GM21515 (cell line): ENCODE measurements at regions not wholly inside any gene's neighbourhood (a gene's known extent, or its start where the extent isn't known, plus 50 kb on each side); places are given as distances from the start of the nearest gene placed in this dataset.
"Not testable (repeated sequence)": the region's sequence is repeated elsewhere in the genome, so short reads cannot be mapped to it uniquely, and the experiment has no call there.

Experiments
- ATAC-seq: cut with Tn5 transposase; IDR thresholded peaks from one replicate; pipeline ENCODE4 v1.9.1; 2021; ENCODE audit not compliant: unreplicated experiment

DNA sequence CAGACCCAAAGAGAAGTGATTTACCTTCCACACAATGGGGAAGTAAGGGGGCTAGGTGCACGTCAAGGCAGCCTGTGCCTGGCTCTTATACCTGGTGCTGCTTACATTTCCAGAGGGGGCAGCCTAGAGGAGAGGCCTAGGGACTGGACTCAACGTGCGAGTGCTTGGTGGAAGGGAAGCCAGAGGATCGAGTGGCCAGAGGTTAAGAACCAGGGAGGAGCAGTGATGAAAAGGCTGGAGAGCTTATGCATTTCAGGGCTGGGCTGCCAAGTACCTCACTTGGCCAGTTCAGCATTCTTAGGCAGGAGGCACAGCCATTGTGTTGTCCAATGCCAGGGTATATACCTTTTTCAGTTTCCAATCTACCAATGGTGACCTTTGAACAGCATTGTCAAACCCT lies 77.4 kb downstream of the LAT start:
- not testable (repeated sequence) for ATAC-seq

DNA sequence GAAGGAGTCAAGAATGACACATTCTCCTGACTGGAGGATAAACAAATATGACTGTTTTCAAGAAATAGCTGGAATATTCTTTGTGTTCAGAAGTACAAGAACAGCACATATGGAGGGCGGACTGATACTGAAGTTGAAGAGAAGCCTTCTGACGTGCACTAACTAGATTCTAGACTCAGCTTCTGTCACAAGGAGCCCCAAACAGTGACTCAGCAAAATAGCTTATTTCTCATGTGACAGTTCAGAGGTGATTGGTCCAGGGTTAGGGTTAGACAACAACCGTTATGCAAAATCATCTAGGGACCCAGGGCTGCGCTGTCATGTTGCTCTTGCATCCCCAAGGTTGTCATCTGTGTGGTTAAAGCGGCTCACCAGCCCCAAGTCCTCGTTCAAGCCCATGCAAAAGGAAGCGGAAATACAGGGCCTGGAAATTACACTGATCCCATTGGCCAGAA lies 76.6 kb downstream of the LAT start:
- not testable (repeated sequence) for ATAC-seq

DNA sequence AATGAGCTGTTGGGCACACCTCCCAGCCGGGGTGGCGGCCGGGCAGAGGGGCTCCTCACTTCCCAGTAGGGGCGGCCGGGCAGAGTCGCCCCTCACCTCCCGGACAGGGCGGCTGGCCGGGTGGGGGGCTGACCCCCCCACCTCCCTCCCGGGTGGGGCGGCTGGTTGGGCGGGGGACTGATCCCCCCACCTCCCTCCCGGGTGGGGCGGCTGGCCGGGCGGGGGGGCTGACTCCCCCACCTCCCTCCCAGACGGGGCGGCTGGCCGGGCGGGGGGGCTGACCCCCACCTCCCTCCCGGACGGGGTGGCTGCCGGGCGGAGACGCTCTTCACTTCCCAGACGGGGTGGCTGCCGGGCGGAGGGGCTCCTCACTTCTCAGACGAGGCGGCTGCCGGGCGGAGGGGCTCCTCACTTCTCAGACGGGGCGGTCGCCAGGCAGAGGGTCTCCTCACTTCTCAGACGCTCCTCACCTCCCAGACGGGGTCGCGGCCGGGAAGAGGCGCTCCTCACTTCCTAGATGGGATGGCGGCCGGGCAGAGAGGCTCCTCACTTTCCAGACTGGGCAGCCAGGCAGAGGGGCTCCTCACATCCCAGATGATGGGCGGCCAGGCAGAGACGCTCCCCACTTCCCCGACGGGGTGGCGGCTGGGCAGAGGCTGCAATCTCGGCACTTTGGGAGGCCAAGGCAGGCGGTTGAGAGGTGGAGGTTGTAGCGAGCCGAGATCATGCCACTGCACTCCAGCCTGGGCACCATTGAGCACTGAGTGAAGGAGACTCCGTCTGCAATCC lies 75.4 kb downstream of the LAT start:
- ATAC-seq: not testable (repeated sequence)

DNA sequence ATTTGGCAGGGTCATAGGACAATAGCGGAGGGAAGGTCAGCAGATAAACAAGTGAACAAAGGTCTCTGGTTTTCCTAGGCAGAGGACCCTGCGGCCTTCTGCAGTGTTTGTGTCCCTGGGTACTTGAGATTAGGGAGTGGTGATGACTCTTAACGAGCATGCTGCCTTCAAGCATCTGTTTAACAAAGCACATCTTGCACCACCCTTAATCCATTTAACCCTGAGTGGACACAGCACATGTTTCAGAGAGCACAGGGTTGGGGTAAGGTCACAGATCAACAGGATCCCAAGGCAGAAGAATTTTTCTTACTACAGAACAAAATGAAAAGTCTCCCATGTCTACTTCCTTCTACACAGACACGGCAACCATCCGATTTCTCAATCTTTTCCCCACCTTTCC lies 74.7 kb downstream of the LAT start:
- not testable (repeated sequence) for ATAC-seq
